ENCODE measurements at regions not wholly inside any gene's neighbourhood (a gene's known extent, or its start where the extent isn't known, plus 50 kb on each side); places are given as distances from the start of the nearest gene placed in this dataset.

DNA sequence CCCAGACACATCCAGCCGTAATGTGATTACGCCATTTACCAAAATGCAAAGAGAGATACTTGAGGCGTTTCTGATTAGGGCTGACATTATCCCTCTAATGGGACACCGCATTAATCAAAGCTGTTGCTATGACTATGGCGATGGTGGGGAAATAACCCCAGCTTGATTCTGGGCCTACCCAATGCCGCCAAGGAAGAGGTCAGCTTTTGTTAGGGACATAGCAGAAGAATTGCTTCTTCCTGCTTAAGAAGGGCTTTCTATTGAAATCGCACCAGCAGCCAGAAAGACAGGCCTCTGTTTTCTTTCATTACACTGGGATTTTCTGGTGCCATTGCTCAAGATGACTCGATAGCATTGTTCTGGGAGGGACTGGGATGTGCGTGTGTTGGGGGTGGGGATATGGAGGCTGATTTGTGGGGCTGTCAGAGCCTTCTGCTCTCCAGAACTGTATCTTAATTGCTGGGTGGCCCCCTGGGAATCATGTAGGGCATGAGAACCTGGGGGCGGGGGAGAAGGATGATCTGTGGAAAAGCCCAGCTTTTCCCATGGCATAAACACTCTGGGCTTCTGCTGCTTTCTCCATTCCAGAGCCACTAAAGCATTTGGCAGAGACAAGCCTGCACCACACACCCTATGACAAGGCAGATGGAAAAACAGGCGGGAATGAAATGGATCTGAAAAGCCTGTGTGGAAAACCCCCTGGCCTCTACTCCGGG lies 106.5 kb upstream of the RAD23B start:
- TF ChIP-seq GATA3 (IDR thresholded peaks at IDR 0.05; ENCODE audit: low read depth, low read length) (no peak), GATA2 (IDR thresholded peaks at IDR 0.05; ENCODE audit: low read depth, low read length) (no peak)
